NCI-H187 treated with DMSO at 0.1 percent for 48 hours (cell line): ENCODE measurements at regions not wholly inside any gene's neighbourhood (a gene's known extent, or its start where the extent isn't known, plus 50 kb on each side); places are given as distances from the start of the nearest gene placed in this dataset.
"Not testable (repeated sequence)": the region's sequence is repeated elsewhere in the genome, so short reads cannot be mapped to it uniquely, and the experiment has no call there.

Source experiments
- DNase-seq: peaks from one replicate; lab custom pipeline; 2025; lab: John Stamatoyannopoulos, UW

GRCh38 chr2:195458936-195459335 is 198.1 kb upstream of the SLC39A10 start:
- DNase-seq: no peak

- no peak for DNase-seq
These were observed 199.2 kb upstream of the SLC39A10 start for GRCh38 chr2:195457873-195458272.

GRCh38 chr2:195456771-195457170 is 200.3 kb upstream of the SLC39A10 start:
- DNase-seq: no peak

GRCh38 chr2:195451160-195451559 is 205.9 kb upstream of the SLC39A10 start:
- DNase-seq: no peak

GRCh38 chr2:195450552-195451113 is 206.4 kb upstream of the SLC39A10 start:
- no peak for DNase-seq

GRCh38 chr2:195447323-195447975 is 209.6 kb upstream of the SLC39A10 start:
- no peak for DNase-seq

- no peak for DNase-seq
These were observed 211.4 kb upstream of the SLC39A10 start for GRCh38 chr2:195445639-195446038.

GRCh38 chr2:195443926-195444325 is 213.1 kb upstream of the SLC39A10 start:
- DNase-seq: no peak

- DNase-seq: no peak
These were observed 214.4 kb upstream of the SLC39A10 start for GRCh38 chr2:195442458-195443175.

- no peak for DNase-seq
These were observed 218.3 kb upstream of the SLC39A10 start for GRCh38 chr2:195438692-195439091.

- no peak for DNase-seq
These were observed 219.5 kb upstream of the SLC39A10 start for GRCh38 chr2:195437521-195437920.

GRCh38 chr2:195434346-195434745 is 222.7 kb upstream of the SLC39A10 start:
- DNase-seq: no peak

GRCh38 chr2:195433729-195434128 is 223.3 kb upstream of the SLC39A10 start:
- not testable (repeated sequence) for DNase-seq

- DNase-seq: no peak
These were observed 228.4 kb upstream of the SLC39A10 start for GRCh38 chr2:195428673-195429072.

GRCh38 chr2:195425328-195425727 is 231.7 kb upstream of the SLC39A10 start:
- no peak for DNase-seq

GRCh38 chr2:195419033-195419432 is 238.0 kb upstream of the SLC39A10 start:
- no peak for DNase-seq

- DNase-seq: no peak
These were observed 242.4 kb upstream of the SLC39A10 start for GRCh38 chr2:195414537-195415100.

GRCh38 chr2:195413944-195414343 is 243.1 kb upstream of the SLC39A10 start:
- DNase-seq: no peak

GRCh38 chr2:195413422-195413821 is 243.6 kb upstream of the SLC39A10 start:
- no peak for DNase-seq

- no peak for DNase-seq
These were observed 245.8 kb upstream of the SLC39A10 start for GRCh38 chr2:195411219-195411687.

GRCh38 chr2:195410074-195410671 is 246.9 kb upstream of the SLC39A10 start:
- no peak for DNase-seq

GRCh38 chr2:195408811-195409210 is 248.2 kb upstream of the SLC39A10 start:
- DNase-seq: no peak
